ENCODE measurements at regions not wholly inside any gene's neighbourhood (a gene's known extent, or its start where the extent isn't known, plus 50 kb on each side); places are given as distances from the start of the nearest gene placed in this dataset.

GRCh38 chr2:12883906-12884305 lies 167.2 kb downstream of the TRIB2 start:
- H3K4me1 ChIP-seq: peaks cover 0 to 17% (median 8%) of the 10 kb centered on the region in 4 donors
- H3K4me3 ChIP-seq: no peak overlapping the region
- no peaks in the 10 kb centered on the region for H3K9me3 ChIP-seq
- intact Hi-C loops (cut with DNase I; ENCODE audit: low total_unique reads): no loop called here
- DNase-seq: no peak
- no peaks in the 10 kb centered on the region for H3K27me3 ChIP-seq
- TF ChIP-seq, protein P1, sequence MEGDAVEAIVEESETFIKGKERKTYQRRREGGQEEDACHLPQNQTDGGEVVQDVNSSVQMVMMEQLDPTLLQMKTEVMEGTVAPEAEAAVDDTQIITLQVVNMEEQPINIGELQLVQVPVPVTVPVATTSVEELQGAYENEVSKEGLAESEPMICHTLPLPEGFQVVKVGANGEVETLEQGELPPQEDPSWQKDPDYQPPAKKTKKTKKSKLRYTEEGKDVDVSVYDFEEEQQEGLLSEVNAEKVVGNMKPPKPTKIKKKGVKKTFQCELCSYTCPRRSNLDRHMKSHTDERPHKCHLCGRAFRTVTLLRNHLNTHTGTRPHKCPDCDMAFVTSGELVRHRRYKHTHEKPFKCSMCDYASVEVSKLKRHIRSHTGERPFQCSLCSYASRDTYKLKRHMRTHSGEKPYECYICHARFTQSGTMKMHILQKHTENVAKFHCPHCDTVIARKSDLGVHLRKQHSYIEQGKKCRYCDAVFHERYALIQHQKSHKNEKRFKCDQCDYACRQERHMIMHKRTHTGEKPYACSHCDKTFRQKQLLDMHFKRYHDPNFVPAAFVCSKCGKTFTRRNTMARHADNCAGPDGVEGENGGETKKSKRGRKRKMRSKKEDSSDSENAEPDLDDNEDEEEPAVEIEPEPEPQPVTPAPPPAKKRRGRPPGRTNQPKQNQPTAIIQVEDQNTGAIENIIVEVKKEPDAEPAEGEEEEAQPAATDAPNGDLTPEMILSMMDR (IDR thresholded peaks at IDR 0.05): no peak
- no peak overlapping the region for H3K27ac ChIP-seq
- H3K36me3 ChIP-seq: no peaks in the 10 kb centered on the region

- DNase-seq: peak; percentile 71 to 78
- Histone ChIP-seq H3K36me3 (no peaks in the 10 kb centered on the region), H3K4me1 (peaks cover 0 to 17% (median 8%) of the 10 kb centered on the region in 4 donors), H3K9me3 (no peaks in the 10 kb centered on the region), H3K27me3 (no peaks in the 10 kb centered on the region), H3K27ac (no peak overlapping the region), H3K4me3 (no peak overlapping the region)
- TF ChIP-seq, protein P1 (IDR thresholded peaks at IDR 0.05): no peak
- intact Hi-C loops (cut with DNase I; ENCODE audit: low total_unique reads): loop anchor here (5.0 kb wide), 1 partner anchor 1987 kb away; no protein-coding TSS in a partner anchor
Measured at GRCh38 chr2:12884713-12885282, 168.1 kb downstream of the TRIB2 start.

GRCh38 chr2:12890066-12890465 lies 173.3 kb downstream of the TRIB2 start:
- Histone ChIP-seq H3K9me3 (peaks cover 0 to 20% (median 11%) of the 10 kb centered on the region in 3 donors), H3K27me3 (no peaks in the 10 kb centered on the region), H3K4me3 (no peak overlapping the region), H3K4me1 (peaks cover 0 to 8% (median 2%) of the 10 kb centered on the region in 4 donors), H3K36me3 (no peaks in the 10 kb centered on the region), H3K27ac (no peak overlapping the region)
- TF ChIP-seq, protein P1 (IDR thresholded peaks at IDR 0.05): no peak
- intact Hi-C loops (cut with DNase I; ENCODE audit: low total_unique reads): no loop called here
- no peak for DNase-seq

GRCh38 chr2:12890481-12890991 lies 173.8 kb downstream of the TRIB2 start:
- Histone ChIP-seq H3K9me3 (peaks cover 0 to 20% (median 11%) of the 10 kb centered on the region in 3 donors), H3K36me3 (no peaks in the 10 kb centered on the region), H3K27ac (no peak overlapping the region), H3K4me3 (no peak overlapping the region), H3K27me3 (no peaks in the 10 kb centered on the region), H3K4me1 (peaks cover 0 to 6% (median 0%) of the 10 kb centered on the region in 4 donors)
- TF ChIP-seq, protein P1 (IDR thresholded peaks at IDR 0.05): no peak
- intact Hi-C loops (cut with DNase I; ENCODE audit: low total_unique reads): no loop called here
- no peak for DNase-seq

GRCh38 chr2:12895017-12895416 lies 178.3 kb downstream of the TRIB2 start:
- no peaks in the 10 kb centered on the region for H3K27me3 ChIP-seq
- no peaks in the 10 kb centered on the region for H3K36me3 ChIP-seq
- peaks cover 0 to 20% (median 11%) of the 10 kb centered on the region in 3 donors for H3K9me3 ChIP-seq
- intact Hi-C loops (cut with DNase I; ENCODE audit: low total_unique reads): no loop called here
- no peak for DNase-seq
- TF ChIP-seq, protein P1 (IDR thresholded peaks at IDR 0.05): no peak
- peaks cover 0 to 23% (median 10%) of the 10 kb centered on the region in 4 donors for H3K4me1 ChIP-seq
- H3K4me3 ChIP-seq: no peak overlapping the region
- H3K27ac ChIP-seq: peak overlapping the region in 1 of 2 donors; percentile 23

All from tibial artery (tissue), 4 donors.